Astrocyte of the spinal cord (primary cell): ENCODE measurements at regions not wholly inside any gene's neighbourhood (a gene's known extent, or its start where the extent isn't known, plus 50 kb on each side); places are given as distances from the start of the nearest gene placed in this dataset.

ENCODE experiments used
- DNase-seq: peaks from one replicate; pipeline ENCODE4 v3.0.0; 2011; ENCODE audit warnings: low read depth, low spot score
- H3K4me3 ChIP-seq: 2 replicates; pipeline ENCODE4 v1.5.1; 2011; ENCODE audit warnings: low read depth, mild to moderate bottlenecking, low read length, moderate library complexity
- CTCF ChIP-seq: IDR thresholded peaks from 2 replicates; pipeline ENCODE4 v1.5.1; 2012; ENCODE audit warnings: low read depth, mild to moderate bottlenecking, low read length, inconsistent platforms
- in situ Hi-C: cut with HindIII; loops from 2 replicates; pipeline ENCODE4 v1.10.0; 2017; ENCODE audit warnings: low sequenced_read_pairs

- DNase-seq = no peak
- no peak overlapping the region for H3K4me3 ChIP-seq
- TF ChIP-seq CTCF = no peak
- in situ Hi-C loops = no loop called here
Measured at GRCh38 chr10:21308018-21308417, 217.5 kb downstream of the SKIDA1 start.

GRCh38 chr10:21304608-21305007, 220.9 kb downstream of the SKIDA1 start:
- H3K4me3 ChIP-seq = no peak overlapping the region
- no peak for TF ChIP-seq CTCF
- in situ Hi-C loops = no loop called here
- DNase-seq = no peak

GRCh38 chr10:21304198-21304597, 221.3 kb downstream of the SKIDA1 start:
- in situ Hi-C loops = no loop called here
- TF ChIP-seq CTCF = no peak
- no peak for DNase-seq
- H3K4me3 ChIP-seq = no peak overlapping the region

- no peak overlapping the region for H3K4me3 ChIP-seq
- no peak for TF ChIP-seq CTCF
- in situ Hi-C loops = no loop called here
- no peak for DNase-seq
Measured at GRCh38 chr10:21300551-21300950, 224.9 kb downstream of the SKIDA1 start.

GRCh38 chr10:21299330-21299729, 226.2 kb downstream of the SKIDA1 start:
- DNase-seq = no peak
- no peak overlapping the region for H3K4me3 ChIP-seq
- no peak for TF ChIP-seq CTCF
- in situ Hi-C loops = no loop called here

- in situ Hi-C loops = no loop called here
- no peak for DNase-seq
- TF ChIP-seq CTCF = no peak
- H3K4me3 ChIP-seq = no peak overlapping the region
Measured at GRCh38 chr10:21298701-21299100, 226.8 kb downstream of the SKIDA1 start.

GRCh38 chr10:21297603-21298383, 227.7 kb downstream of the SKIDA1 start:
- no peak for DNase-seq
- no peak overlapping the region for H3K4me3 ChIP-seq
- in situ Hi-C loops = no loop called here
- no peak for TF ChIP-seq CTCF
